Gastrocnemius medialis (tissue), 4 donors: ENCODE measurements at regions not wholly inside any gene's neighbourhood (a gene's known extent, or its start where the extent isn't known, plus 50 kb on each side); places are given as distances from the start of the nearest gene placed in this dataset.

Source experiments
- ATAC-seq, 2 donors: fragments of 150-250 bp; one replicate each; pipeline ENCODE4 v1.9.1; 2016
- DNase-seq, 2 donors: peaks; one replicate each; pipeline ENCODE4 v3.0.0-alpha.2; 2019
- H3K27ac ChIP-seq, 4 donors: fragments of 200-600 bp; sonication (generic); 1 replicate in 1 of 4; 2 replicates in 3 of 4; pipeline ENCODE4 v1.5.1; 2016 to 2018; ENCODE audit warnings: mild to moderate bottlenecking in 2 of 4, moderate library complexity in 1 of 4
- H3K27me3 ChIP-seq, 3 donors: fragments of 200-600 bp; sonication (generic) in 2 of 3; 1 replicate in 1 of 3; 2 replicates in 2 of 3; pipeline versions ENCODE4 v1.5.1 to v1.6.0; 2016 to 2019; ENCODE audit warnings: mild to moderate bottlenecking in 1 of 3, moderate library complexity in 1 of 3
- H3K36me3 ChIP-seq, 2 donors: fragments of 200-600 bp; sonication (generic) in 1 of 2; one replicate each; pipeline ENCODE4 v1.5.1; 2017 to 2018
- H3K4me1 ChIP-seq, 2 donors: fragments of 200-600 bp; sonication (generic) in 1 of 2; one replicate each; pipeline ENCODE4 v1.5.1; 2016 to 2017; ENCODE audit warnings: mild to moderate bottlenecking in 2 of 2
- H3K4me3 ChIP-seq, 4 donors: fragments of 200-600 bp; sonication (generic) in 3 of 4; 1 replicate in 1 of 4; 2 replicates in 3 of 4; pipeline ENCODE4 v1.5.1; 2016 to 2019; ENCODE audit warnings: mild to moderate bottlenecking in 2 of 4
- H3K9me3 ChIP-seq, 3 donors: fragments of 200-600 bp; sonication (generic) in 2 of 3; 1 replicate in 1 of 3; 2 replicates in 2 of 3; pipeline ENCODE4 v1.5.1; 2016 to 2019
- POLR2A ChIP-seq, 2 donors: fragments of 450-650 bp; IDR thresholded peaks; one replicate each; pipeline ENCODE4 v1.6.1; 2017; ENCODE audit warnings: antibody characterized with exemption in 2 of 2, mild to moderate bottlenecking in 2 of 2, moderate library complexity in 2 of 2
- in situ Hi-C, 4 donors: fragments of 200-750 bp; cut with MboI; loops; one replicate each; pipeline versions ENCODE4 v1.15.0 to v1.8.0; 2017; ENCODE audit warnings: low sequenced_read_pairs in 4 of 4
- intact Hi-C: fragments of 100-400 bp; cut with DNase I; formaldehyde crosslinking; loops from one replicate; pipeline ENCODE4 v1.15.1; 2023; ENCODE audit warnings: low total_unique reads
- TF ChIP-seq, protein P1 (sequence below), 5 experiments: fragments of 450-650 bp in 3 of 5; fragments of 200-600 bp in 2 of 5; sonication (generic) in 2 of 5; IDR thresholded peaks in 4 of 5; conservative IDR thresholded peaks in 1 of 5; 1 replicate in 4 of 5; 2 replicates in 1 of 5; pipeline ENCODE4 v1.5.1; 2016 to 2019; ENCODE audit warnings: antibody characterized with exemption in 5 of 5, mild to moderate bottlenecking in 3 of 5, moderate library complexity in 3 of 5

DNA sequence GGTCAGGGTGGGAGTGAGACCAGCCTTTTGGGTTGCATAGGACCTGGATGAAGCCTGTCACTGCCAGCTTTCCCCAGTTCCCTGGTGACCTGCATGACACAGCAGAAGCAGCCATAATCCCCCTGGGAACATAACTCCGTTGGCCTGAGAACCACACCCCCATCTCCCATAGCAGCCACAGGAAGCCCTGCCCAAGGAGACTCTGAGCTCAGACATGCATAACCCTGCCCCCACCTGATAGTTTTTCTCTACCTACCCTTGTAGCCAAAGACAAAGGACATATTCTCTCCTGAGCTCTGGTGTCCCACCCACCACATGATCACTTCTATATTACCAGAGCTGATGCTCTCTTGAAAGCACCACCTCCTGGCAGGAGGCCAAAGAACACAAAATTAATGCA is 413.5 kb upstream of the HTR2A start:
- H3K9me3 ChIP-seq = no peaks in the 10 kb centered on the region
- no peaks in the 10 kb centered on the region for H3K4me1 ChIP-seq
- no peak overlapping the region for H3K27ac ChIP-seq
- no peaks in the 10 kb centered on the region for H3K36me3 ChIP-seq
- H3K27me3 ChIP-seq = no peaks in the 10 kb centered on the region
- in situ Hi-C loops = no loop called here
- no peak for ATAC-seq
- TF ChIP-seq, protein P1, sequence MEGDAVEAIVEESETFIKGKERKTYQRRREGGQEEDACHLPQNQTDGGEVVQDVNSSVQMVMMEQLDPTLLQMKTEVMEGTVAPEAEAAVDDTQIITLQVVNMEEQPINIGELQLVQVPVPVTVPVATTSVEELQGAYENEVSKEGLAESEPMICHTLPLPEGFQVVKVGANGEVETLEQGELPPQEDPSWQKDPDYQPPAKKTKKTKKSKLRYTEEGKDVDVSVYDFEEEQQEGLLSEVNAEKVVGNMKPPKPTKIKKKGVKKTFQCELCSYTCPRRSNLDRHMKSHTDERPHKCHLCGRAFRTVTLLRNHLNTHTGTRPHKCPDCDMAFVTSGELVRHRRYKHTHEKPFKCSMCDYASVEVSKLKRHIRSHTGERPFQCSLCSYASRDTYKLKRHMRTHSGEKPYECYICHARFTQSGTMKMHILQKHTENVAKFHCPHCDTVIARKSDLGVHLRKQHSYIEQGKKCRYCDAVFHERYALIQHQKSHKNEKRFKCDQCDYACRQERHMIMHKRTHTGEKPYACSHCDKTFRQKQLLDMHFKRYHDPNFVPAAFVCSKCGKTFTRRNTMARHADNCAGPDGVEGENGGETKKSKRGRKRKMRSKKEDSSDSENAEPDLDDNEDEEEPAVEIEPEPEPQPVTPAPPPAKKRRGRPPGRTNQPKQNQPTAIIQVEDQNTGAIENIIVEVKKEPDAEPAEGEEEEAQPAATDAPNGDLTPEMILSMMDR (IDR thresholded peaks at IDR 0.05 in 4 of 5, conservative IDR thresholded peaks at IDR 0.05 in 1 of 5) = no peak
- TF ChIP-seq POLR2A (IDR thresholded peaks at IDR 0.05) = no peak
- no peak overlapping the region for H3K4me3 ChIP-seq
- intact Hi-C loops = no loop called here
- DNase-seq = no peak

DNA sequence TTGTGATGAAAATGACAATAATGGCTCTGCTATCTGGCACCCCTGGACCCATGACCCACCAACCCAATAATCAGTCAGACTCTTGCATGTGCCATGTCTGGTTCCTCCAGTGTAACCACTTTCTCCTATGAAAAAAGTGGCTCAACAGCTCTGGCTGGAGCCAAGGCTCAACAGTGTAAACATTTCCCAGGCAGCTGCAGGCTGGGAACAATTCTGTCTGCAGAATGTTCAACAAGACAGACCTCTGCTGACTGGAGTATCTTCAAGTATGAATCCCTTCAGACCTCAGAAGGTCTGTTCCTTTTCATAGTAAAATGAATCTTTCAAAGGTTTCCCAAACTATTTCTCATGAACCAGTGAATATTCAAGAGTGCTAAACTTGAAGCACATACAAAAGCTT is 410.1 kb upstream of the HTR2A start:
- H3K27me3 ChIP-seq = no peaks in the 10 kb centered on the region
- H3K27ac ChIP-seq = no peak overlapping the region
- intact Hi-C loops = no loop called here
- ATAC-seq (no peak), DNase-seq (no peak)
- no peaks in the 10 kb centered on the region for H3K9me3 ChIP-seq
- H3K4me1 ChIP-seq = no peaks in the 10 kb centered on the region
- no peaks in the 10 kb centered on the region for H3K36me3 ChIP-seq
- no peak overlapping the region for H3K4me3 ChIP-seq
- no peak for TF ChIP-seq POLR2A (IDR thresholded peaks at IDR 0.05)
- TF ChIP-seq, protein P1 (IDR thresholded peaks at IDR 0.05 in 4 of 5, conservative IDR thresholded peaks at IDR 0.05 in 1 of 5) = no peak
- in situ Hi-C loops = no loop called here

DNA sequence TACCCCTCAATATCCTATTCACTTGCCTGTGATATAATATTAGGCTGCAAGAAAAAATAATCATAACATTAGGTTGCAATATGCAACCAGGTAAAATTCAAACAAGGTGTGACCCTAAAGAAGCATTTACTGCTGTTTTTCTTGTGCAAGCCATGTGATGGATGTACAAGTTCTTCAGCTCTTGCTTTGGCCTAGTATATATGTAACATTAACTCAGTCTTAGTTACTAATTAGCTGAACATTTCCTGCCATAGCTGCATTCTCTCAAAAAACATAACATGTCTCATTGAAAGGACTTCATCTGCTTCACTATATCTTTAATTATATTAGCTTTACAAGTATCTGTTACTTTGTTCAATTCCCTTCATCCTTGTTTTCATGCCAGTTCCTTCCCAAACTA is 406.8 kb upstream of the HTR2A start:
- H3K27me3 ChIP-seq = no peaks in the 10 kb centered on the region
- ATAC-seq (no peak), DNase-seq (no peak)
- H3K27ac ChIP-seq = no peak overlapping the region
- intact Hi-C loops = no loop called here
- no peak overlapping the region for H3K4me3 ChIP-seq
- no peaks in the 10 kb centered on the region for H3K9me3 ChIP-seq
- TF ChIP-seq POLR2A (IDR thresholded peaks at IDR 0.05) = no peak
- TF ChIP-seq, protein P1 (IDR thresholded peaks at IDR 0.05 in 4 of 5, conservative IDR thresholded peaks at IDR 0.05 in 1 of 5) = no peak
- H3K4me1 ChIP-seq = no peaks in the 10 kb centered on the region
- H3K36me3 ChIP-seq = no peaks in the 10 kb centered on the region
- in situ Hi-C loops = no loop called here

DNA sequence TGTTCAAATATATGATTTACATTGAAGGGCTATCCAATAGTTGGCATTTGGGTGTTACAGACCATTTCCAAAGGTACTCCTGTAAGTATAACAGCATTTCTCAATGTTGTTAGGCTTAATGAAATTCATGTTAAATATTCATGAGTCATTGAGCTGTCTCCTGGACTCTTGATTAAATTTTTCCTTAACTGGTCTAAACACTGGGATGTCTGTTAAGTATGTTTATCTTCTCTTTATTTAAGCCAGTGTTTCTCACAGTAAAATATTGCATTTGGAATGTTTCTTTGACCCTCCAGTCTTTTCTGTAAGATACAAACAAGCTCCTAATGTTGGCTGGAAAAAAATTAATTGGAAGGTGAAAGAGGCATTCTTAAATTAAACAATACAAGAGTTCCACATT is 402.5 kb upstream of the HTR2A start:
- DNase-seq (no peak), ATAC-seq (no peak)
- H3K36me3 ChIP-seq = no peaks in the 10 kb centered on the region
- no peaks in the 10 kb centered on the region for H3K27me3 ChIP-seq
- H3K4me3 ChIP-seq = no peak overlapping the region
- in situ Hi-C loops = no loop called here
- intact Hi-C loops = no loop called here
- H3K9me3 ChIP-seq = no peaks in the 10 kb centered on the region
- H3K27ac ChIP-seq = no peak overlapping the region
- no peaks in the 10 kb centered on the region for H3K4me1 ChIP-seq
- TF ChIP-seq, protein P1 (IDR thresholded peaks at IDR 0.05 in 4 of 5, conservative IDR thresholded peaks at IDR 0.05 in 1 of 5) = no peak
- TF ChIP-seq POLR2A (IDR thresholded peaks at IDR 0.05) = no peak

DNA sequence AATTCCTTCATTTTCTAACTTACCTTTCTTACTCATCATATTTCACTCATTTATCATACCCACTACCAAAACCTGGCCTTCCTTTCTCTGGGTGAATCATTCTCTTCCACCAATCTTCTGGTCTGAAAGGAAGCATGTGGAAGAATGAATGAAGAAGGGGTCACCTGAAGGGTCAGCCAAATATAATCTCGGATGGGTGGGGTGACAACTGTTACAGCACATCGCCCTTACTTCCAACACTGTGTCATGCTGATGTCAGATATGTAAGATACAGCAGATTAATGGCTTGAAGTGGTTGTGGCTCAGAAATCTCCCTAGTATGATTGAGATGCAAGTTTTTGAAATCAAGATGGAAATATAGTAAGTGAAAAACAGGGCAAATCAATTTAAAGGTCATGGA is 401.7 kb upstream of the HTR2A start:
- ATAC-seq = no peak

More for the DNA sequence above, 401.7 kb upstream of the HTR2A start:
- H3K4me1 ChIP-seq = no peaks in the 10 kb centered on the region
- TF ChIP-seq, protein P1 (IDR thresholded peaks at IDR 0.05 in 4 of 5, conservative IDR thresholded peaks at IDR 0.05 in 1 of 5) = no peak
- no peak for TF ChIP-seq POLR2A (IDR thresholded peaks at IDR 0.05)
- intact Hi-C loops (no loop called here), in situ Hi-C loops (no loop called here)
- no peak overlapping the region for H3K27ac ChIP-seq
- H3K4me3 ChIP-seq = no peak overlapping the region
- no peaks in the 10 kb centered on the region for H3K36me3 ChIP-seq
- no peak for DNase-seq
- no peaks in the 10 kb centered on the region for H3K9me3 ChIP-seq
- no peaks in the 10 kb centered on the region for H3K27me3 ChIP-seq
